ENCODE measurements at regions not wholly inside any gene's neighbourhood (a gene's known extent, or its start where the extent isn't known, plus 50 kb on each side); places are given as distances from the start of the nearest gene placed in this dataset.

GRCh38 chr10:78966182-78966787 lies 102.5 kb upstream of the ZMIZ1 start:
- no peak for TF ChIP-seq POLR2AphosphoS5 (IDR thresholded peaks at IDR 0.05; ENCODE audit: low read depth, low read length)
- no peak for TF ChIP-seq FOXP2 (optimal IDR thresholded peaks at IDR 0.05; ENCODE audit: borderline replicate concordance, extremely low read depth, extremely low read length, insufficient read depth)
- TF ChIP-seq, protein P1, sequence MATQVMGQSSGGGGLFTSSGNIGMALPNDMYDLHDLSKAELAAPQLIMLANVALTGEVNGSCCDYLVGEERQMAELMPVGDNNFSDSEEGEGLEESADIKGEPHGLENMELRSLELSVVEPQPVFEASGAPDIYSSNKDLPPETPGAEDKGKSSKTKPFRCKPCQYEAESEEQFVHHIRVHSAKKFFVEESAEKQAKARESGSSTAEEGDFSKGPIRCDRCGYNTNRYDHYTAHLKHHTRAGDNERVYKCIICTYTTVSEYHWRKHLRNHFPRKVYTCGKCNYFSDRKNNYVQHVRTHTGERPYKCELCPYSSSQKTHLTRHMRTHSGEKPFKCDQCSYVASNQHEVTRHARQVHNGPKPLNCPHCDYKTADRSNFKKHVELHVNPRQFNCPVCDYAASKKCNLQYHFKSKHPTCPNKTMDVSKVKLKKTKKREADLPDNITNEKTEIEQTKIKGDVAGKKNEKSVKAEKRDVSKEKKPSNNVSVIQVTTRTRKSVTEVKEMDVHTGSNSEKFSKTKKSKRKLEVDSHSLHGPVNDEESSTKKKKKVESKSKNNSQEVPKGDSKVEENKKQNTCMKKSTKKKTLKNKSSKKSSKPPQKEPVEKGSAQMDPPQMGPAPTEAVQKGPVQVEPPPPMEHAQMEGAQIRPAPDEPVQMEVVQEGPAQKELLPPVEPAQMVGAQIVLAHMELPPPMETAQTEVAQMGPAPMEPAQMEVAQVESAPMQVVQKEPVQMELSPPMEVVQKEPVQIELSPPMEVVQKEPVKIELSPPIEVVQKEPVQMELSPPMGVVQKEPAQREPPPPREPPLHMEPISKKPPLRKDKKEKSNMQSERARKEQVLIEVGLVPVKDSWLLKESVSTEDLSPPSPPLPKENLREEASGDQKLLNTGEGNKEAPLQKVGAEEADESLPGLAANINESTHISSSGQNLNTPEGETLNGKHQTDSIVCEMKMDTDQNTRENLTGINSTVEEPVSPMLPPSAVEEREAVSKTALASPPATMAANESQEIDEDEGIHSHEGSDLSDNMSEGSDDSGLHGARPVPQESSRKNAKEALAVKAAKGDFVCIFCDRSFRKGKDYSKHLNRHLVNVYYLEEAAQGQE (IDR thresholded peaks at IDR 0.05; ENCODE audit: insufficient read depth in 1 of 2, low read depth in 2 of 2, low read length in 2 of 2), result no peak
- TF ChIP-seq SIN3A (IDR thresholded peaks at IDR 0.05; ENCODE audit: borderline replicate concordance, insufficient read depth, low read length), result no peak
- no peak for TF ChIP-seq TAF1 (IDR thresholded peaks at IDR 0.05; ENCODE audit: borderline replicate concordance, insufficient read depth, low read length)

- TF ChIP-seq FOXP2 (optimal IDR thresholded peaks at IDR 0.05; ENCODE audit: borderline replicate concordance, extremely low read depth, extremely low read length, insufficient read depth), result no peak
- no peak for TF ChIP-seq SIN3A (IDR thresholded peaks at IDR 0.05; ENCODE audit: borderline replicate concordance, insufficient read depth, low read length)
- no peak for TF ChIP-seq POLR2AphosphoS5 (IDR thresholded peaks at IDR 0.05; ENCODE audit: low read depth, low read length)
- no peak for TF ChIP-seq TAF1 (IDR thresholded peaks at IDR 0.05; ENCODE audit: borderline replicate concordance, insufficient read depth, low read length)
- TF ChIP-seq, protein P1 (IDR thresholded peaks at IDR 0.05; ENCODE audit: insufficient read depth in 1 of 2, low read depth in 2 of 2, low read length in 2 of 2), result no peak
These were observed 101.8 kb upstream of the ZMIZ1 start for GRCh38 chr10:78966844-78967488.

DNA sequence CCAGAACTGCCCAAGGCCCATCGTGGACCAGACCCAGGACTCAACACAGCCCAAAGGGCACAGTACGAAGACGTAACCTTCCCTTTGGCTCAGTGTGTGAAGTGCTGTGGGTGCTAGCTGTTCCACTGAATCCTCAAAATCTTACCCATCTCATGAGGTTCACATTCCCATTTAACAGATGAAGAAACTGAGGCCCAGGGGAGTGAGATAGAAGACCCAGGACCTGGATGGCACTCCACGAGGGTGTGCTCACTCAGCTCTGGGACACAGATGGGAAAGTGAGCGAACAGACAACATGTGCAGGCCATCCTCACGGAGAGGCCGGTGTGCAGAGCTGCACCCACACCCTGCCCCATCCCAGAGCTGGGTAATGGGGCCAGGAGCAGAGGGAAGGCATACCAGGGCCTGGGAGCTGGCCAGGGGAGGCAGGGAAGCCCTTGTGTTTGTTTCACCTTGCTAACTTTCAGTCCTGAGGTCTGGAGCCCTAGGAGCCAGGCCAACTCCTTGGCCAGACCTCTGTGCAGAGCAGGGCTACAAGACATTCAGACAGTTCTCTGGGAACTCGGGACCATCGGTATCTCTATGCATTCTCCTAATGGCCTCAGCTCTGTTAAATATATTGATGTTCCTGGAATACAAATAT lies 100.3 kb upstream of the ZMIZ1 start:
- TF ChIP-seq SIN3A (IDR thresholded peaks at IDR 0.05; ENCODE audit: borderline replicate concordance, insufficient read depth, low read length) (no peak), FOXP2 (optimal IDR thresholded peaks at IDR 0.05; ENCODE audit: borderline replicate concordance, extremely low read depth, extremely low read length, insufficient read depth) (no peak), POLR2AphosphoS5 (IDR thresholded peaks at IDR 0.05; ENCODE audit: low read depth, low read length) (no peak), TAF1 (IDR thresholded peaks at IDR 0.05; ENCODE audit: borderline replicate concordance, insufficient read depth, low read length) (no peak)
- TF ChIP-seq, protein P1 (IDR thresholded peaks at IDR 0.05; ENCODE audit: insufficient read depth in 1 of 2, low read depth in 2 of 2, low read length in 2 of 2), result no peak

GRCh38 chr10:78968943-78969342 lies 99.8 kb upstream of the ZMIZ1 start:
- no peak for TF ChIP-seq SIN3A (IDR thresholded peaks at IDR 0.05; ENCODE audit: borderline replicate concordance, insufficient read depth, low read length)
- TF ChIP-seq TAF1 (IDR thresholded peaks at IDR 0.05; ENCODE audit: borderline replicate concordance, insufficient read depth, low read length), result no peak

- no peak for TF ChIP-seq POLR2AphosphoS5 (IDR thresholded peaks at IDR 0.05; ENCODE audit: low read depth, low read length)
- TF ChIP-seq, protein P1 (IDR thresholded peaks at IDR 0.05; ENCODE audit: insufficient read depth in 1 of 2, low read depth in 2 of 2, low read length in 2 of 2), result no peak
- no peak for TF ChIP-seq TAF1 (IDR thresholded peaks at IDR 0.05; ENCODE audit: borderline replicate concordance, insufficient read depth, low read length)
These were observed 99.0 kb upstream of the ZMIZ1 start for GRCh38 chr10:78969719-78970118.
